Dermis blood vessel endothelial cell (primary cell): ENCODE measurements at regions not wholly inside any gene's neighbourhood (a gene's known extent, or its start where the extent isn't known, plus 50 kb on each side); places are given as distances from the start of the nearest gene placed in this dataset.
"Not testable (repeated sequence)": the region's sequence is repeated elsewhere in the genome, so short reads cannot be mapped to it uniquely, and the experiment has no call there.

ENCODE experiments used
- DNase-seq: peaks from one replicate; pipeline ENCODE4 v3.0.0; 2010

DNA sequence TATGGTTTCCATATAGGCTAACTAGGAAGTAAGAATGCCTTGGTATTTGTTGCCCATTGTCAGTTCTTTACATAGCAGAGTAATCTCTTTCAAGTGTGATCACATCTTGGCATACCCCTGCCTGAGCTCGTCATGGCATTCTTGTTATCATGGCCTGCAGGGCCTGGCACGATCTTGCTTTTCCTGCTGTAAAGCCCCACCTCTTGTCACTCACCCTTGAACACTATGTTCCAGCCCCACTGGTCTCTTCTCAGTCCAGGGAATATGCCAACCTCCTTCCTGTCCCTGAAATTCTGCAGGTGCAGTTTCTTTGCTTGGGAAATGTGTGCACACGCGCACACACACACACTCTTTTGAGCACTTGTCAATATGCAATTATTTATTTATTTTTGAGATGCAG is 250.2 kb upstream of the DMRT1 start:
- peak; percentile 4 for DNase-seq

DNA sequence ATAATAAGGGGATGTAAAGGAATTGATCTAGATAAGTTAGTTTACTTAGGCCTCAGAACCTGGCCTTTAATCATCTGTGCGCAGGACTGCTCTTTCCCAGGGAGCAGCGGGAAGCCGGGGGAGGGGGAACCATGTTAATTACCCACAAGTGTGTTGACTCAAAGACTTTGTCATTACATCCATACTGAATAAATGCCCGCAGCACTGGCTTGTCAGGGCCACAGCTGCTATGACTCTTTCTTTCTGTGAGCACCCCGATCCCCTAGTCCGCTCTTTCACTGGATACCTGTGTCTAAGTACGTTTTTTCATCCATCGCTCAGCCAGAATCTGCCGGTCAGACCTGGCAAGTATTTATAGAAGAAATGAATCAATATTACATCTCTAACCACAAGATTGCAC is 249.3 kb upstream of the DMRT1 start:
- no peak for DNase-seq

DNA sequence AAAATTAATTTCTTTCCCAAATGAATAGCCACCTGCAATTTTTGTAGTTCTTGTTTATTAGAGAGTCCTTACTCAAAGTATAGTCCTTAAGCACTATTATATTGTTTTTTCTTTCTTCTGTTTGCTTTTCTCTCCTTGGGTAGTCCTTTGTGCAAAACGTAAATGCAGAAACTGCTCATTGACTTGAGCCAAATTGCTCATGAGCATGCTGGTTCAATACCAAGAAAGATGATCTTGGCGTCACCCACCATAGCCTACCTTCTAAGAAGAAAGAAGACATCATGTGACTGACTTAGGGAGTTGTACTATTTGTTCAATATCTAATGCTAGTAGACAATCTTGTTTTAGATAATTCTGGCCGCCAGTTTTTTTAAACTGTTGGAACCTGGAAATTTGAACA is 248.8 kb upstream of the DMRT1 start:
- no peak for DNase-seq

DNA sequence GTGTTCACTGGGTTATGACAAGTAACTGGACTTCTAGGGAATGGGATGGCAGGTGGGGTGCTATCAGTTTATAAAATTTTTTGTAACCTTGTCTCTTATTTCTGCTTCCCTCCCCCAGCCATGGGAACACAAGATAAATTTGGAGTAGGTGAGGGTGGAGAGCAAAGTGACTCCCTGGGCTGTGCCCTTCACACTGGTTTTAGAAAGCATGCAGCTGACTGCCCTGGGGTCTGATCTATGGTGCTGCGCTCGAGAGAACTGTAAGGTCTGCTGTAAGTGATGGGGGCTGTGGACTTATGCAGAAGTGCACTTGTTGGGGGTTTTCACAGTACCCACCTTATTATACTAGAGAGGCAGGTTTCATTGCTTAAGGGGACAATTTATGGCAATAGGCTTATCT is 247.7 kb upstream of the DMRT1 start:
- no peak for DNase-seq

DNA sequence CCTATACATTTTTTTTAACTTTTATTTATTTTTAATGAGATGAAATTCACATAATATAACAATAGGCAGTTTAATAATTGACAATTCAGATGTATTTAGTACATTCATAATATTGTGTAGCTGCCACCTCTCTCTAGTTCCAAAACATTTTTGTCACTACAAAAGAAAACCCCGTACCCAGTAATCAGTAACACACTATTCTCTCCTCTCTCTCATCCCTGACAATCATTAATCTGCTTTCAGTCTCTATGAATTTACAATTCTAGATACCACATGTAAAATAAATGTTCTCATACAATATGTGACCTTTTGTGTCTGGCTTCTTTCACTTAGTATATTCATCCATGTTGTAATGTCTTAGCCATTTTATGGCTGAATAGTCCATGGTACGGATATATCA is 244.8 kb upstream of the DMRT1 start:
- DNase-seq = no peak

DNA sequence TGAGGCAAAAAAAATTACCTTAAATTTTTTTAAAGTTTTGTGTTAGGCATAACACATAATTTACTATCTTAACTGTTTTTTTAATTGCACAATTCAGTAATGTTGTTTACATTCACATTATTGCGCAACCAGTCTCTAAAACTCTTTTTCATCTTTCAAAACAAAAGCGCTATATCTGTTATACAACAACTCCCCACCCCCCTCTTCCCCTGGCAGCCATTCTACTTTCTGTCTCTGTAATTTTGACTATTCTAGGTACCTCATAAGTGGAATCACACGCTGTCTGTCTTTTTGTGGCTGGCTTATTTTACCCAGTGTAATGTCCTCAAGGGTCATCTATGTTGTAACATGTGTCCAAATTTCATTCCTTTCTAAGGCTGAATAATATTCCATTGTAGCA is 241.5 kb upstream of the DMRT1 start:
- no peak for DNase-seq

DNA sequence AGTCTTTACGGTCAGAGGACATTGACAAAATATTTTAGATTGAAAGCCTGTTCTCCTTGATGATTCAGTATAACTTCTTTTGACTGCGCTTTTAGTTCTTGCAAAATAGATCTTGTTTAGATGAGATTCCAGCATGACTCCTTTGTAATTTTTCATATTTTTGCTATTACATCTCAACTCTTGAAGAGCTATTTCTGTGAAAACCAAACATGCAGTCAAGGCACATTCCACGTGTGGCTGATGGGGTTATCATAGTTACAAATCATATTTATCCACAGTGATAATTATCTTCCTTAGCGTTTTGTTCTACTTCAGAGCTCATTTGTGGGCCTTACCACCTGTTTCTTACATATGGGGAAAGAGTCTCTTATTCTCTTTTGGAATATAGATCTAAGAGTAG is 238.8 kb upstream of the DMRT1 start:
- no peak for DNase-seq

DNA sequence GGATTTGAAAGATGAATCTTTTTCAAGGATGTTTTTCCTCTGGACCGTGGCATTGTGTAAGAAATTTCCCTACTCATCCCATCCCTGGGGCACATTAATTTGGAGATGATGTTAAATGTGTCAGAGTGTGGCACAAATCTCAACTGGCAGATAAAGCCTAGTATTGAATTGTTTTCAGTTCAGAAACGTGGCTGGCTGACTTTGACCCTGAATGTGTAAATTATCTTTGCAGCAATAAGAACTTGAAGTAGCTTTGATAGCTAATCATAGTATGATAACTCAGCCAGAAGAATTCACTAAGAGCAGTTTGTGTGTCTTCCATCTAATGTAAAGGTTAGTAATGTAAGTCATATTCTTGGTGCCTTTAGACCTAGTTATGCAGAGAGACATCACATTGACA is 238.4 kb upstream of the DMRT1 start:
- DNase-seq = no peak

DNA sequence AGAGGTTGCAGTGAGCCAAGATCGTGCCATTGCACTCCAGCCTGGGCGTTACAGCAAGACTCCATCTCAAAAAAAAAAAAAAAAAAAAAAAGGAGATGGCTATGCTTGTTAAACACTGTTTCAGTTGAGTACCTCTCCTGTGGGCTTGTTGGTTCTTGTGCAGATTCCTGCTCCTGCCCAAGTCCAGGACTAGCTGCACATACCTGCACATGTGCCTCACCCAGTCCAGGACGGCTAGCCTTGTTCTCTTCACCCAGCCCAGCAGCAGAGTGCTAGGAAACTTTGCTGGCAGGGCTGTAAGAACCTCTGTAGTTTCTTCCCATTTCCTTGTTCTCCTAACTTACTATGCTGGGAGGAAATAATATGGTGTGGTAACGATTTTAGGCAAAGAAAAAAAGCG is 234.1 kb upstream of the DMRT1 start:
- DNase-seq = no peak

DNA sequence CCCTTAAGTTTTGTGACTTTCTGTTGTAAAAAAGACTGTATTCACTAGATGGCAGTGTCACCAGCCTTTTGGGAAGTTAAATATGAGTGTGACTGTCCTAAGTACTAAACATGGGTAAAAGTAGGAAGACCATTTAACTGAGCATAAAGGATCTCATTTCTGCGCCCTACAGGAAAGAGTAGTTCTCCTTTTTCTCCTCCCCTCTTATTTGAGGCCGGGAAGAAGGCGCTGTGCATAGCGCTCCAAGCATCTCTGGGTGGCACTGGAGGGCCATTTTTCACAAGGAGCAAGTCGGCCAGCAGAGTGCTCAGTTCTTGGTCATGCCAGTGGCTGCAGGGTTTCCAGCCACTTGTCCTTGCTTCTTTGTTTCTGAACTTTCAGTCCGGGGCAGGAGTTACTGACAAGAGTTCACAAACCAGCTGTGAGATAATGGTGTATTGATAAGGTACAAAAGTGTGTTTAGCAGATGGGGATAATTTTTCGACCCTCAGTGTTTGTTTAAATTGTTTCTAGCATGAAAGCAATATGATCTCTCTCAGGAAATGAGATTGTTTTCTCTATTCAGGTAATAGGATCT is 227.6 kb upstream of the DMRT1 start:
- DNase-seq = peak; percentile 95

DNA sequence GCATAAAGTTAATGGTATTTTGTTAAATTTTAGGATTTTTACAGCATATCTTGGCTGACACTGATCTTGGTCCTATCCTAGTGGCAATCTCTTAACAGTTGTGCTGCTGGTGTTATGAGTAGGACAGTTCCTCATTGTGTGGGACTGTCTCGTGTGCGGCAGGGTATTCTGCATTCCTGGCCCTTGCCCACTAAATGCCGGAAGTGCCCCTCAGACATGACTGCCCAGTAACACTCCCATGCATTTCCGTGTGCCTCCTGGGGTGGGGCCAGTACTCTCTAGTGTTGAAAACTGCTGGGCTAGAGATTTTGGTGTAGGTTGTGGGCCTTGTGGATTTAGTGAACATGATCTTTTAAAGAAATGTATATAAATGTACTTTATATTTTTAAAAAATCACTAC is 227.1 kb upstream of the DMRT1 start:
- peak; percentile 43 for DNase-seq

DNA sequence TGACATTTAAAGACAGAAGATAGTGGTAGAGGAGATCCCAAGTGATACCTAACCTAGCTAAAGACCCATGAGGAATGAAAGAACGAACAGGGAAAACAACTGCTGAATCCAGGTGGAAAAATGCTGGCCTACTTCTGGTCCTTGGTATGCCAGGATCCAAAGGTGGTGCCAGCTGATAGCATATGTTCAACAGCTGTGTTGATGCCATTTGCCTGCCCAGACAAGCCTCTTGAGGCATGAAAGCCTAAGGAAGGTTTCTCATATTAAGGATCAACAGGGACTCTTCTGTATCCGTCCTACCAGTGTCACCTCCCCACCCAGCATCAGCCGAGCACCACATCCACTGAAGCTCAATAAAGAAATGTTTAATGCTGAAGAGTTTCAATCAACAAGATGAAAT is 225.7 kb upstream of the DMRT1 start:
- no peak for DNase-seq

DNA sequence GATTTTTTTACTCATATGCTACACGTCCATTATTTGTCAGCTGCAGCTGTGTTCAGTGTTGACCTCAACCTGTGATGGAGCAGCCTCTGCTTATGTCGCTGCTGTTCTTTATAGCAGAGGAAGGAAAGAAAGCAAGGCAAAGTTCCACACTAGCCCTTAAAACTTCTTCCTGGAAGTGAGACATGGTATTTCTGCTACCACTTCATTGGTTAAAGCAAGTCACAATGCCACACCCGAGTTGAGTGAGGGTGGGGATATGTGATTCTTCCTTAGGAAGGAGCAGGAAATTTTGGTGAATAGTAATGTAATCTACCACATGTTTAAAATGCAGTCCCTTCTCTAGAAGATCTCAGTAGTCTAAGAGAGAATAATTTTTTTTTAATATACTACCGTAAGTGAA is 224.8 kb upstream of the DMRT1 start:
- DNase-seq = no peak

DNA sequence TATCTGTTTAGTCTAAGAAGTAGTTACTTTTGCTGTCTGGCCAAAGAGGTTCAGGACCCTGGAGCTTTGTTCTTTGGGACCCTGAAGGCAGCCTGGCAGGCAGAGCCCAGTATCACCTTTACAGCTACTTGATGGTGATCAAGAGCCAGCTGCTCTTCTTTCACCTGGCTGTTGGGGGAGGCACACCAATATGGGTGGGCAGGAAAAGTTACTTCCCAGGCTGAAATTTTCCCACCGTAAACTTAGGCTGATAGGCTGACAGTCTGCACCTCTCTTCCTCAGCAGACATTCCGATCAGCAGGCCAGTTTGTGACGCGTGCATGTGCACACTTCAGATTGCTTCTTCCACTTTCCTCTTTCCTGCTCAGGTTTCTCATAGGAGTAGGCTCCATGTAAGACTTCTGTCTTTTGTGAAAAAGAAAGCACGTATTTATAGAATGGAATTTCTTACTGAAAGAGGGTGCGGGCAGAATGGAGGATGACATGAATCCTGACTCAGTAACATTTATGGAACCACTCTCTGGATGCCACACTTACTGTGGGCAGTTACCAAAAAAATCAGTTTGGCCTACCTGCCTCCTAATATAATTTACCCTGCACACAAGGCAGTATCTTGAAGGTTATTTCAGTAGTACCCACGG is 223.9 kb upstream of the DMRT1 start:
- DNase-seq = no peak

DNA sequence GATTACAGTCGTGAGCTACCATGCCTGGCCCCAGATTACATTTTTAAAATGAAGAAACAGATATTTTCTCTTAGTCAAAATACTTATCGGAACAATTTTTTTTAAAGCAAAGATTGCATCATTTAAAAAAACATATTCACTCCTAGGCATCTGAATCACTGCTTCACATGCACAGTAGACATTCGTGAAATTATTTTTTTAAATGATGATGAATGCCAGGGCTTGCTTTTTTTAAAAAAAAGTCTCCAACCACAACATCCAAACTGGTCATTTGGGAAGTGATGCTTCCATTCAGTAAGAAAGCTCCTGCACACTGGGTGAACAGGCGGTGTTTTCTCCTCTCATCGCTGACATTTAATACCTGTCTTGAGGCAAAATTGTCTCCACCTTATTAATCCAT is 223.0 kb upstream of the DMRT1 start:
- no peak for DNase-seq

DNA sequence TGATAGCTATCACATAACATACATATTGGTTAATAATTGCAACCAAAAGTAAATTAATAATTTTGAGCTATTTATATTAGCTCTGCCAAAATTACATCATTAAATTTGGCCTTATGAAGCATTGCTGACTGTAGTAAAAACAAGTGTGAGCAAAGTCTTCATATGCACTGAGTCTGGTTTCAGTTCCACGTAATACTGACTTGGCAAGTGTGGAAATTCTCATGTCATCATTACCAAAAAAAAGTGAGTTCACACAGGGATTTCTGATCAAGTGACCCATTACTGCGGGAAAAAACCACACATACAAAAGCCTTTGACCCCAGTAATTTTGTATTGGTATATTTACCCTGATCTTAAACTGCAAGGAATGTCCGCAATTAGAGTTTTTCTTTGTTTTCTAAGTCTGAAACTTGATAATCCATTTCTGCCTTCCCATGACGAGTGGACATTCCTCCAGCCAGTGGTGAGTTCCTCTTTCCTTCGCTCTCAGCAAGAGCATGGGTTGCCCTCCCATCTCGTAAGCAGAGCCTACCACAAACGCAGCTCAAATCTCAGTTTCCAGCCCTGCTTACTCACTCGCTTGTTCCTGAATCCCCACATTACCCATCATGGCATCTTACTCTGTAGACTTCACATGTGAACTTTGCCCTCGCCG is 220.2 kb upstream of the DMRT1 start:
- DNase-seq = no peak

DNA sequence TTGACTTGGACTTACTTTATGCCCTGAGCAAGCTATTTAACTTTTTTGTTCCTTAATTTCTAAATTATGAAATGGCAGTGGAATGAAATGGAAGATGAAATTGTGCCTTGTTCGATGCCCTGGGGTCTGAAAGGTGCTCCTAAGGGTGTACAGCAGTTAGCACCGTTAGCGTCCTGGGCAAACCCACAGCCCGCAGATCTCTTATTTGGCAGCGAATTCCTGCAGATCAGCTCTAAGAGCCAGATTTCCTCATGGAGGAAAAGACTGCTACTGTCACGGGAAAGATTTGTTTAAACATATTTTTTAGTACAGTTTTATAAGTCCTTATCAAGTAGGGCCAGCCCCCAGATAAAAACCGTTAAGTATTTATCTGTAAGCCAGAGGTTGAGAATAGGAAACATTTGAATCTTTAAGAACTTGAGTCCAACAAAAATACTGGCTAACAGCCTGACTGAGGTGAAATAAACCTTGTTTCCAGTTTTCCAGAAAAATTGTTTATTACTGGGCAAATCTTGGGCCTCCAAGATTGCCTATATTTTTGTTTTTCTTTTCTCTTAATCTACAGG is 216.5 kb upstream of the DMRT1 start:
- DNase-seq = peak; percentile 44

DNA sequence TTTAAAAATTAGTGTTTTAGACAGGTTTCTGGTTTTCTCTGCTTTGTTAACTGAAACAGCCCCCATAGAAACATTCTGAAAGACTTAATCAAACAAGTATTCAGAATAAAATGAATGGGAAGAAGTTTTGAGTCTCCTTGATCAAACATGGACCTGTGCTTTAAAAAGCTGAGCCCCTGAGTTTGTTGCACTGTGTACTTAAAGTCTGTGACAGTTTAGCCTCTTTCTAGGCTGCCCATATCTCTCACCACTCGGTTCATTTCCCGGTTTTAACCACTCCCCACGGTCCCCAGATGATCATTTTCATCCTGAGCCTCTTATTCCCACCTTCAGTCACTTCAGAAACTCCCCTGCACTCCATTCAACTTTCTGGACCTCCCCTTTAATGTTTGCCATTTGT is 215.9 kb upstream of the DMRT1 start:
- DNase-seq = no peak

DNA sequence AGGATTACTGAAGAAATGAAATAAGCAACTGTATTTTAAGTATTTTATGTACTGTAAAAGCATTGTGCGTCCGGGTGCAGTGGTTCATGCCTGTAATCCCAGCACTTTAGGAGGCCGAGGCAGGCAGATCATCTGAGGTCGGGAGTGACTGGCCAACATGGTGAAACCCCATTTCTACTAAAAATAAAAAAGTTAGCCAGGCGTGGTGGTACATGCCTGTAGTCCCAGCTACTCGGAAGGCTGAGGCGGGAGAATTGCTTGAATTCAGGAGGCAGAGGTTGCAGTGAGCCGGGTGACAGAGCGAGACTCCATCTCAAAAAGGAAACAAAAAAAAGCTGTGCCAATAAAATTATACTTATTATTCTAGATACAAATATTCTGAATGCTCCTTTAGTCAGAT is 215.4 kb upstream of the DMRT1 start:
- not testable (repeated sequence) for DNase-seq

DNA sequence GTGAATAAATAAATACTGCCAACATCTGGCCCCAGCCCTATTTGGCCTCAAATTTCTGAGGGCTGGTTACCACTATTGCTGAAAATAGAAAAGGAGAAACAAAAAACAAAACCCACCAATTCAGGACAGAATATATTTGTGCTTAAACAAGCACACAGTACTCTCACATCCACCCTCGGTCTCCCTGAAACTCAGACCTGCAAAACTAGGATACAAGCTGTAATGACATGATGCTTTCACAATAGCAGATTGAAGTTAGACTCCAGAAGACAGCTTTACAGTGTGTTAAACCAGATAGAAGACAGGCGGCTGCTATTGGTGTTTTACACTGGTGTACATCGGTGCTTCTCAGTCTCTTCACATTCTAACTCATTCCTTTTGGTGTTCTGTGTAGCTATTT is 214.9 kb upstream of the DMRT1 start:
- DNase-seq = no peak

DNA sequence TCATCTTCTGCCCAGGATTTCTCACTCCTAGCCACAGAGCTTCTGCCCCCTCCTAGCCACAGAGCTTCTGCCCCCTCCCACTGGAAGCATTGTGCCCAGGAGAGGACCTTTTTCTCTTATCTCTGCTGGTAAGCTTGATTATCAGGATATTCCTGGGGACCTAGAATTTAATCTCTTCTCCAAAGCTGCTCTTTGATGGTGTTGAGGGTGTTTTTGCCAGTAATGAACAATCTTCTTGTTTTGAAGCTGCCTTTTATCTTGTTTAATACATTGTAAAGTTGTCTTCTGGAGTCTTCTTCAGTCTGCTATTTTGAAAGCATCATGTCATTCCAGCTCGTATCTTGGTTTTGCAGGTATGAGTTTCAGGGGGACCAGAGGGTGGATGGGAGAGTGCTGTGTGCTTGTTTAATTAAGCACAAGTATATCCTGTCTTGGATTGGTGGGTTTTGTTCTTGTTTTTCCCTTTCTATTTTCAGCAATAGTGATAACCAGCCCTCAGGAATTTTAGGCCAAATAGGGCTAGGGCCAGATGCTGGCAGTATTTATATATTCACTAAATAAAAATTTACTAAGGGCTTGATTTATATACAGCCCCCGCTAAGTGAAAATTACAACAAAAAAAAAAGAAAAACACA is 214.0 kb upstream of the DMRT1 start:
- no peak for DNase-seq

DNA sequence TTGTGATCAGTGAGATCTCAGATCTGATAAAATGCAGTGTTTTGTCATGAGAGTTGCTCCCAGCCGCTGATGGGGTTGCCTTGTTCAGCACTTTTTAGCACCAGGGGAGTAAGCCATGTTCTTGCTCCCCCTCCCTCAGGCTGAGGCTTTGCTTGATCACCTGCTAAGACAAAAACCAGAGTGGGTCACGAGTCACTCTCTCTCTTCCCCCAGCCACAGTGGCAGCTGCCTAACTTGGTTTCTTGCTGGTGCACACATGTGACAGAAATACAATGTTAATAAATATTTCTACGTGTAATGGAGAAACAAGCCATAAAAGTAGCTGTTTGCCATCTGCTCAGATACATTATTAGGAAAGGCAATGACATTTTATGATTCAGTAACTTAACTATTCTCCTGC is 212.4 kb upstream of the DMRT1 start:
- no peak for DNase-seq

DNA sequence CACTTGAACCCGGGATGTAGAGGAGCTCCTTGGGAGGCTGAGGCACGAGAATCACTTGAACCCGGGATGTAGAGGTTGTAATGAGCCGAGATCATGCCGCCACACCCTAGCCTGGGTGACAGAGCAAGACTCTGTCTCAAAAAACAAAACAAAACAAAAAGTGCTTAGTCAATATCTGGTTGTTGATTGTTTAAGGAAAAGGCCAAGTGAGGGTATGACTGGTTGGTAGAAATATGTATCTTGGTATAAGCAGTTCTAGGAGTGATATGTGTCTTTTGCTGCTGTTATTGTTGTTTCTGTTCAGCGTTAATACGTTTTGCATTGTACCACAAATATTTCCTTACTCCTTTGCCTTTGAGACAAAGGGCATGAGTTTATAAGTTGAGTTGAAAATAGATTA is 210.7 kb upstream of the DMRT1 start:
- no peak for DNase-seq

DNA sequence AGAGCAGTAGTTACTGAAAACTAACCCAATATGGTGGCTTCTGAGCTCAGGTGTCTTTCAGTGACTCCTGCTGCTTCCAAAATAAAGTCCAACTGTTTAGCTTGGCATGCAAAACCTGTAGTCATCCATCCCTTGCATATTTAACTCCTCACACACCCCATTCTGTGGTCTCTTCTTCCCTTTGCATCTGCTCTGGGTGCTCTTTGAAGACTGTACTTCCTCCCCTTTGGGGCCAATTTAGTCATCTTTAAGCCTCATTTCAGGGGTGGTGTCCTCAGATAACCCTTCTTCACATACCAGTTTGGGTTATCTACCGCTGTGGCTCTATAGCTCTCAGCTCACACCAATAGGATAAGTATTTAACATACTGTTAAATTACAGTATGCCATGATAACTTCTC is 209.9 kb upstream of the DMRT1 start:
- no peak for DNase-seq
